ENCODE measurements at regions not wholly inside any gene's neighbourhood (a gene's known extent, or its start where the extent isn't known, plus 50 kb on each side); places are given as distances from the start of the nearest gene placed in this dataset.

DNA sequence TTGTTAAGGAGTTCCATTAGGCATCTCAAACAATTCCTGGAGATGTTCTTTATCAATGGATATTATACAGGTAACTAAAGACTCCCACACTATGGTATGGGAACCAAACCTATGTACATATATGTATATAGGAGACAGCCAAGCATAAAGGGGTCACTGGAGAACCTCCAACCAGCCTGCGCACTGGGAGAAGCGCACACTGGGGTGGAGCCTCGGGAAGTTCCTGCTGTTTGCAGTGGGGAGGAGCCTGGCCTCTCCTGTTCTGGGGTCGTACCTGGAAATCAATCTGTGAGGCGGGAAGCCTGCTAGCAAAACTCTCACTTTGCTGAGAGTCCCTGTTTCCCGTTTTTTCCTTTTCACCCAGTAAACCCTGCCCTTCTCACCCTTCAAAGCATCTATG lies 83.1 kb upstream of the CREB1 start:
- TF ChIP-seq, protein P1, sequence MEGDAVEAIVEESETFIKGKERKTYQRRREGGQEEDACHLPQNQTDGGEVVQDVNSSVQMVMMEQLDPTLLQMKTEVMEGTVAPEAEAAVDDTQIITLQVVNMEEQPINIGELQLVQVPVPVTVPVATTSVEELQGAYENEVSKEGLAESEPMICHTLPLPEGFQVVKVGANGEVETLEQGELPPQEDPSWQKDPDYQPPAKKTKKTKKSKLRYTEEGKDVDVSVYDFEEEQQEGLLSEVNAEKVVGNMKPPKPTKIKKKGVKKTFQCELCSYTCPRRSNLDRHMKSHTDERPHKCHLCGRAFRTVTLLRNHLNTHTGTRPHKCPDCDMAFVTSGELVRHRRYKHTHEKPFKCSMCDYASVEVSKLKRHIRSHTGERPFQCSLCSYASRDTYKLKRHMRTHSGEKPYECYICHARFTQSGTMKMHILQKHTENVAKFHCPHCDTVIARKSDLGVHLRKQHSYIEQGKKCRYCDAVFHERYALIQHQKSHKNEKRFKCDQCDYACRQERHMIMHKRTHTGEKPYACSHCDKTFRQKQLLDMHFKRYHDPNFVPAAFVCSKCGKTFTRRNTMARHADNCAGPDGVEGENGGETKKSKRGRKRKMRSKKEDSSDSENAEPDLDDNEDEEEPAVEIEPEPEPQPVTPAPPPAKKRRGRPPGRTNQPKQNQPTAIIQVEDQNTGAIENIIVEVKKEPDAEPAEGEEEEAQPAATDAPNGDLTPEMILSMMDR (IDR thresholded peaks at IDR 0.05) = no peak
- TF ChIP-seq EZH2 (IDR thresholded peaks at IDR 0.05; ENCODE audit: borderline replicate concordance, insufficient read depth, low read depth, low read length, poor library complexity, severe bottlenecking) = no peak

All from B cell (primary cell).